ENCODE measurements at regions not wholly inside any gene's neighbourhood (a gene's known extent, or its start where the extent isn't known, plus 50 kb on each side); places are given as distances from the start of the nearest gene placed in this dataset.

- no peak for TF ChIP-seq CTCF (conservative IDR thresholded peaks at IDR 0.05; ENCODE audit: low read depth in 2 of 2)
Observed at GRCh38 chr2:146950911-146951310, 893.9 kb upstream of the ACVR2A start (continued).

GRCh38 chr2:146950361-146950760, 894.5 kb upstream of the ACVR2A start:
- no peak overlapping the region for H3K4me2 ChIP-seq
- H3K79me2 ChIP-seq (replicated peaks; ENCODE audit: insufficient read depth), result no peaks in the 10 kb centered on the region
- no peak overlapping the region for H3K4me3 Mint-ChIP-seq
- no peaks in the 10 kb centered on the region for H3K9me3 Mint-ChIP-seq
- no peak overlapping the region for H3K27ac Mint-ChIP-seq
- H3K27me3 Mint-ChIP-seq (ENCODE audit: insufficient read depth, low read depth, poor library complexity), result peaks cover 2% of the 10 kb centered on the region
- no peaks in the 10 kb centered on the region for H3K36me3 Mint-ChIP-seq (ENCODE audit: low read depth)
- no peaks in the 10 kb centered on the region for H4K20me1 ChIP-seq (replicated peaks; ENCODE audit: insufficient read depth)
- ATAC-seq, result no peak
- H3K36me3 ChIP-seq (ENCODE audit: insufficient read depth), result no peaks in the 10 kb centered on the region
- no peak overlapping the region for H2AFZ ChIP-seq
- no peak overlapping the region for H3K27ac ChIP-seq (ENCODE audit: low read depth)
- no peaks in the 10 kb centered on the region for H3K27me3 ChIP-seq (ENCODE audit: insufficient read depth)
- DNase-seq (ENCODE audit: low spot score), result no peak
- no peak overlapping the region for H3K4me3 ChIP-seq
- no peaks in the 10 kb centered on the region; the same call in 2 of the 3 replicates for H3K4me1 Mint-ChIP-seq
- peaks cover 21% of the 10 kb centered on the region; the same call in 1 of the 2 replicates for H3K9me2 ChIP-seq (ENCODE audit: insufficient read depth)
- no peaks in the 10 kb centered on the region for H3K4me1 ChIP-seq (ENCODE audit: insufficient read depth)
- H3F3A ChIP-seq (replicated peaks; ENCODE audit: low read depth), result no peaks in the 10 kb centered on the region
- TF ChIP-seq ZNF462 (CRISPR knock-in tag; IDR thresholded peaks at IDR 0.05) (no peak), NANOG (IDR thresholded peaks at IDR 0.05; ENCODE audit: borderline replicate concordance) (no peak), REST (IDR thresholded peaks at IDR 0.05; ENCODE audit: unreplicated experiment) (no peak), POLR2AphosphoS5 (IDR thresholded peaks at IDR 0.05; ENCODE audit: low read depth) (no peak), ZNF331 (CRISPR knock-in tag; IDR thresholded peaks at IDR 0.05; ENCODE audit: low read depth) (no peak), EZH2phosphoT487 (IDR thresholded peaks at IDR 0.05; ENCODE audit: unreplicated experiment) (no peak), ETS1 (IDR thresholded peaks at IDR 0.05) (no peak), CREB1 (CRISPR knock-in tag; IDR thresholded peaks at IDR 0.05; ENCODE audit: low read depth) (no peak), CTCF (conservative IDR thresholded peaks at IDR 0.05; ENCODE audit: low read depth in 2 of 2) (no peak), ZNF114 (CRISPR knock-in tag; IDR thresholded peaks at IDR 0.05) (no peak), STAT1 (IDR thresholded peaks at IDR 0.05; ENCODE audit: unreplicated experiment) (no peak)

Data from GM23338 (cell line).